IPS DF 4.7 (cell line): ENCODE measurements at regions not wholly inside any gene's neighbourhood (a gene's known extent, or its start where the extent isn't known, plus 50 kb on each side); places are given as distances from the start of the nearest gene placed in this dataset.
"Not testable (repeated sequence)": the region's sequence is repeated elsewhere in the genome, so short reads cannot be mapped to it uniquely, and the experiment has no call there.

Experiments used
- DNase-seq: peaks from one replicate; pipeline ENCODE4 v3.0.0-alpha.2; 2013; ENCODE audit warnings: low spot score; ENCODE audit errors: extremely low read depth

- DNase-seq: no peak
Observed at GRCh38 chr4:3878678-3879077, 112.5 kb downstream of the ADRA2C start.

GRCh38 chr4:3879681-3880614 lies 113.8 kb downstream of the ADRA2C start:
- DNase-seq: no peak

- no peak for DNase-seq
Observed at GRCh38 chr4:3880615-3881120, 114.5 kb downstream of the ADRA2C start.

- DNase-seq: not testable (repeated sequence)
Observed at GRCh38 chr4:3882316-3882885, 116.2 kb downstream of the ADRA2C start.

- not testable (repeated sequence) for DNase-seq
Observed at GRCh38 chr4:3884261-3884660, 118.1 kb downstream of the ADRA2C start.

- DNase-seq: not testable (repeated sequence)
Observed at GRCh38 chr4:3893590-3893989, 127.4 kb downstream of the ADRA2C start.

GRCh38 chr4:3894086-3894959 lies 128.1 kb downstream of the ADRA2C start:
- not testable (repeated sequence) for DNase-seq

- no peak for DNase-seq
Observed at GRCh38 chr4:3896441-3896840, 130.3 kb downstream of the ADRA2C start.

- not testable (repeated sequence) for DNase-seq
Observed at GRCh38 chr4:3896871-3897578, 130.8 kb downstream of the ADRA2C start.

- DNase-seq: no peak
Observed at GRCh38 chr4:3898098-3898497, 131.9 kb downstream of the ADRA2C start.

- DNase-seq: not testable (repeated sequence)
Observed at GRCh38 chr4:3898928-3899327, 132.7 kb downstream of the ADRA2C start.

GRCh38 chr4:3904264-3904955 lies 138.2 kb downstream of the ADRA2C start:
- DNase-seq: not testable (repeated sequence)

GRCh38 chr4:3909616-3910015 lies 143.4 kb downstream of the ADRA2C start:
- not testable (repeated sequence) for DNase-seq

GRCh38 chr4:3910161-3910950 lies 144.2 kb downstream of the ADRA2C start:
- not testable (repeated sequence) for DNase-seq

- no peak for DNase-seq
Observed at GRCh38 chr4:3911252-3911856, 145.2 kb downstream of the ADRA2C start.

GRCh38 chr4:3914511-3914910 lies 148.3 kb downstream of the ADRA2C start:
- DNase-seq: not testable (repeated sequence)

GRCh38 chr4:3919509-3919908 lies 153.3 kb downstream of the ADRA2C start:
- DNase-seq: not testable (repeated sequence)

- not testable (repeated sequence) for DNase-seq
Observed at GRCh38 chr4:3921902-3922301, 155.7 kb downstream of the ADRA2C start.

GRCh38 chr4:3925841-3926240 lies 159.7 kb downstream of the ADRA2C start:
- DNase-seq: not testable (repeated sequence)
